H1 (cell line): ENCODE measurements at regions not wholly inside any gene's neighbourhood (a gene's known extent, or its start where the extent isn't known, plus 50 kb on each side); places are given as distances from the start of the nearest gene placed in this dataset.

Experiments used
- CTCF ChIA-PET: fragments of 300-600 bp; sonication (Branson Sonifier 250); formaldehyde crosslinking; loops from one replicate; lab custom pipeline; 2021; ENCODE audit not compliant: partially characterized antibody; lab: Charles Lee
- POLR2A ChIA-PET: fragments of 300-600 bp; sonication (Branson Sonifier 250); formaldehyde crosslinking; loops from one replicate; lab custom pipeline; 2021; ENCODE audit warnings: inconsistent platforms; ENCODE audit not compliant: partially characterized antibody; lab: Charles Lee
- DNase-seq, 2 experiments: peaks; one replicate each; pipeline versions ENCODE4 v3.0.0 to v3.0.0-alpha.2; 2010 to 2022; ENCODE audit warnings: low spot score in 2 of 2, low read depth in 1 of 2, mixed read lengths in 1 of 2
- FAIRE-seq: peaks from 2 replicates; lab custom pipeline; 2011; peaks lifted over from hg19 to GRCh38; lab: Jason Lieb, UNC
- H2AFZ ChIP-seq: 2 replicates; pipeline ENCODE4 v1.8.1; 2012; ENCODE audit warnings: low read length, inconsistent platforms
- H2AK5ac ChIP-seq: 2 replicates; pipeline ENCODE4 v1.6.1; 2013; ENCODE audit warnings: low read depth, low read length
- H2BK120ac ChIP-seq: replicated peaks from 2 replicates; pipeline ENCODE3; 2013; ENCODE audit warnings: low read depth, low read length, inconsistent platforms
- H2BK12ac ChIP-seq: 2 replicates; pipeline ENCODE4 v1.6.1; 2013; ENCODE audit warnings: low read depth, low read length
- H2BK15ac ChIP-seq: 2 replicates; pipeline ENCODE4 v1.6.1; 2013; ENCODE audit warnings: low read length
- H2BK20ac ChIP-seq: 2 replicates; pipeline ENCODE4 v1.6.1; 2013; ENCODE audit warnings: low read length
- H2BK5ac ChIP-seq: 2 replicates; pipeline ENCODE4 v1.6.1; 2013; ENCODE audit warnings: low read depth, low read length
- H3K14ac ChIP-seq: 2 replicates; pipeline ENCODE4 v1.6.1; 2013; ENCODE audit warnings: inconsistent platforms; ENCODE audit not compliant: insufficient read length
- H3K18ac ChIP-seq: 2 replicates; pipeline ENCODE4 v1.6.1; 2013; ENCODE audit warnings: low read length; ENCODE audit errors: extremely low read depth
- H3K23ac ChIP-seq: 2 replicates; pipeline ENCODE4 v1.6.1; 2013; ENCODE audit warnings: inconsistent platforms; ENCODE audit not compliant: insufficient read length
- H3K23me2 ChIP-seq: 2 replicates; pipeline ENCODE4 v1.6.1; 2013; ENCODE audit warnings: low read depth, low read length
- H3K27ac ChIP-seq: 2 replicates; pipeline ENCODE4 v1.6.1; 2011; ENCODE audit warnings: low read depth, low read length, inconsistent platforms
- H3K27me3 ChIP-seq, 4 experiments: replicated peaks in 1 of 4; 1 replicate in 1 of 4; 2 replicates in 3 of 4; pipeline versions ENCODE4 v1.6.1 to v1.8.1; 2011 to 2013; ENCODE audit warnings: low read length in 3 of 4, mild to moderate bottlenecking in 3 of 4, inconsistent platforms in 2 of 4, mixed read lengths in 2 of 4, moderate library complexity in 1 of 4; ENCODE audit not compliant: control insufficient read depth in 3 of 4, insufficient read depth in 3 of 4; ENCODE audit errors: extremely low read depth in 1 of 4
- H3K36me3 ChIP-seq, 4 experiments: 2 replicates each; pipeline versions ENCODE4 v1.6.1 to v1.8.1; 2011 to 2013; ENCODE audit warnings: mild to moderate bottlenecking in 4 of 4, low read length in 3 of 4, moderate library complexity in 2 of 4, control low read depth in 1 of 4, inconsistent platforms in 1 of 4; ENCODE audit not compliant: insufficient read depth in 4 of 4, control insufficient read depth in 2 of 4
- H3K4ac ChIP-seq: replicated peaks from 2 replicates; pipeline ENCODE3; 2013; ENCODE audit warnings: low read length, low read depth, mixed read lengths, inconsistent platforms; ENCODE audit not compliant: insufficient read length
- H3K4me1 ChIP-seq, 4 experiments: replicated peaks in 1 of 4; 1 replicate in 1 of 4; 2 replicates in 3 of 4; pipeline versions ENCODE4 v1.6.1 to v1.8.1; 2011 to 2013; ENCODE audit warnings: low read length in 3 of 4, inconsistent platforms in 2 of 4, mixed read lengths in 1 of 4; ENCODE audit not compliant: insufficient read depth in 4 of 4, control insufficient read depth in 3 of 4
- H3K4me2 ChIP-seq, 2 experiments: 2 replicates each; pipeline versions ENCODE4 v1.6.1 to v1.8.1; 2011 to 2013; ENCODE audit warnings: low read depth in 2 of 2, low read length in 2 of 2, control low read depth in 1 of 2, inconsistent platforms in 1 of 2, mild to moderate bottlenecking in 1 of 2; ENCODE audit not compliant: insufficient read depth in 1 of 2
- H3K4me3 ChIP-seq, 4 experiments: fragments of 200-600, 300-600 bp in 1 of 4; sonication (generic), shearing (Covaris generic), sonication (Bioruptor Twin) in 1 of 4; 2 replicates each; pipeline versions ENCODE4 v1.5.1 to v1.8.1; 2011 to 2016; ENCODE audit warnings: low read length in 4 of 4, low read depth in 3 of 4, control low read depth in 2 of 4, inconsistent platforms in 2 of 4, mild to moderate bottlenecking in 2 of 4, mixed read lengths in 1 of 4, moderate library complexity in 1 of 4; ENCODE audit not compliant: insufficient read depth in 2 of 4; ENCODE audit errors: extremely low read depth in 1 of 4
- H3K56ac ChIP-seq: replicated peaks from 2 replicates; pipeline ENCODE3; 2013; ENCODE audit warnings: low read depth, mild to moderate bottlenecking, mixed read lengths, low read length, inconsistent platforms; ENCODE audit not compliant: insufficient read length
- H3K79me1 ChIP-seq: 2 replicates; pipeline ENCODE4 v1.6.1; 2013; ENCODE audit warnings: low read depth, low read length, control low read depth
- H3K79me2 ChIP-seq, 2 experiments: 2 replicates each; pipeline versions ENCODE4 v1.6.1 to v1.8.1; 2012 to 2013; ENCODE audit warnings: low read length in 2 of 2, mild to moderate bottlenecking in 2 of 2, inconsistent platforms in 1 of 2; ENCODE audit not compliant: insufficient read depth in 2 of 2, control insufficient read depth in 1 of 2
- H3K9ac ChIP-seq, 4 experiments: replicated peaks in 1 of 4; 1 replicate in 1 of 4; 2 replicates in 3 of 4; pipeline versions ENCODE4 v1.6.1 to v1.8.1; 2011 to 2013; ENCODE audit warnings: low read depth in 3 of 4, low read length in 3 of 4, control low read depth in 2 of 4, mild to moderate bottlenecking in 2 of 4, moderate library complexity in 2 of 4, inconsistent platforms in 1 of 4; ENCODE audit errors: extremely low read depth in 1 of 4
- H3K9me3 ChIP-seq, 2 experiments: 2 replicates each; pipeline versions ENCODE4 v1.6.1 to v1.8.1; 2012 to 2013; ENCODE audit warnings: mild to moderate bottlenecking in 2 of 2, moderate library complexity in 2 of 2, control low read depth in 1 of 2, inconsistent platforms in 1 of 2, low read depth in 1 of 2, low read length in 1 of 2, mixed read lengths in 1 of 2; ENCODE audit not compliant: insufficient read depth in 2 of 2
- H4K20me1 ChIP-seq, 2 experiments: replicated peaks in 1 of 2; 2 replicates each; pipeline versions ENCODE3 to v1.8.1; 2011 to 2013; ENCODE audit warnings: inconsistent platforms in 2 of 2, low read length in 2 of 2, mild to moderate bottlenecking in 1 of 2; ENCODE audit not compliant: insufficient read depth in 2 of 2, control insufficient read depth in 1 of 2
- H4K5ac ChIP-seq: 2 replicates; pipeline ENCODE4 v1.6.1; 2013; ENCODE audit warnings: low read length, low read depth, mixed read lengths, inconsistent platforms; ENCODE audit not compliant: insufficient read length
- H4K8ac ChIP-seq: 2 replicates; pipeline ENCODE4 v1.8.0; 2013; ENCODE audit warnings: mild to moderate bottlenecking, moderate library complexity, low read length, inconsistent platforms; ENCODE audit not compliant: insufficient read depth; ENCODE audit errors: extremely low read depth
- H4K91ac ChIP-seq: replicated peaks from 2 replicates; pipeline ENCODE3; 2013; ENCODE audit warnings: low read length, mixed read lengths, inconsistent platforms; ENCODE audit not compliant: insufficient read length
- BACH1 ChIP-seq: IDR thresholded peaks from 2 replicates; pipeline ENCODE4 v1.6.1; 2012; ENCODE audit warnings: low read length, improper control_type of control experiment
- HDAC2 ChIP-seq, 2 experiments: fragments of 300-600 bp in 1 of 2; sonication (generic) in 1 of 2; IDR thresholded peaks; 2 replicates each; pipeline ENCODE4 v1.6.1; 2011 to 2012; ENCODE audit warnings: low read depth in 2 of 2, low read length in 2 of 2, mild to moderate bottlenecking in 2 of 2, moderate library complexity in 2 of 2, borderline replicate concordance in 1 of 2, inconsistent platforms in 1 of 2
- JUND ChIP-seq: IDR thresholded peaks from 2 replicates; pipeline ENCODE4 v1.6.1; 2011; ENCODE audit warnings: mild to moderate bottlenecking, improper control_type of control experiment, low read length
- KDM1A ChIP-seq: fragments of 200-600, 300-600 bp; sonication (generic); IDR thresholded peaks from 2 replicates; pipeline ENCODE4 v1.7.1; 2016; ENCODE audit warnings: mild to moderate bottlenecking, low read length, borderline replicate concordance
- SIRT6 ChIP-seq: IDR thresholded peaks from one replicate; pipeline ENCODE4 v1.7.1; 2012; ENCODE audit warnings: low read length, inconsistent platforms
- TAF1 ChIP-seq: IDR thresholded peaks from 2 replicates; pipeline ENCODE4 v1.6.1; 2011; ENCODE audit warnings: mild to moderate bottlenecking, low read depth, low read length
- TCF12 ChIP-seq: IDR thresholded peaks from 2 replicates; pipeline ENCODE4 v1.6.1; 2011; ENCODE audit warnings: low read depth, mild to moderate bottlenecking, low read length
- YY1 ChIP-seq: IDR thresholded peaks from 2 replicates; pipeline ENCODE4 v1.6.1; 2011; ENCODE audit warnings: low read depth, mild to moderate bottlenecking, low read length
- WGBS, 2 experiments: shearing (Covaris generic) in 1 of 2; methylation state at CpG; one replicate each; pipeline versions ENCODE4 v1.1.6 to v1.1.7; 2013 to 2015; ENCODE audit warnings: low lambda C conversion rate in 2 of 2, mixed read lengths in 2 of 2, inconsistent platforms in 1 of 2, low coverage in 1 of 2, missing lambda C conversion rate in 1 of 2; ENCODE audit not compliant: insufficient replicate concordance in 2 of 2, insufficient coverage in 1 of 2, insufficient read length in 1 of 2; ENCODE audit errors: extremely low coverage in 1 of 2, missing lambda C conversion rate in 1 of 2; 5-methylcytosine and 5-hydroxymethylcytosine counted together
- TF ChIP-seq, protein P1 (sequence below): IDR thresholded peaks from 2 replicates; pipeline ENCODE4 v1.6.1; 2011; ENCODE audit warnings: low read length, improper control_type of control experiment

DNA sequence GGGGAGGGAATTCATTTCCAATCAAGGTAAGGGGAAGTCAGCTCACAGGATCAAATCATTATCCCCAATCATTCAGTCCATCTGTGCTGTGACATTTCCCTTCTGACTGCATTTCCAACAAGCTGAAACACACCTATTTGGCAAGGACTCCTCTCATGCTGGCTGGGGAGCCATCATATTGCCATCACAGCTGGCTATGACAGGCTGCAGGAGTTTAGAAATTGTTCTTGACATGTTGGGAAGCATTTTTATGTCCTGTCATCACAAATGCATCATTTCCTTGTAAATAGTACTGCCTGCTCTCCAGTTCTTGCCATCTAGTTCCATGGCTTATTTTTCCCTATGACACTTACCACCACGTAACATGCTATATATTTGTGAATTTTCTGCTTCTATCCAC, 113.9 kb upstream of the TMEM170B start:
- no peaks in the 10 kb centered on the region for H3K36me3 ChIP-seq
- no peaks in the 10 kb centered on the region for H3K9me3 ChIP-seq
- no peak overlapping the region for H2BK20ac ChIP-seq
- no peak overlapping the region for H3K14ac ChIP-seq
- no peak overlapping the region for H2AFZ ChIP-seq
- CTCF ChIA-PET = interaction anchor here (0.9 to 1.8 kb wide), 2 partner anchors 72 to 180 kb away, joined by 3 to 7 read pairs; no protein-coding TSS in a partner anchor
- 88% methylated on average over 1 of the region's 1 CpG; no CpG with 5 or more reads in 1 of the 2 experiments for WGBS, 2 experiments
- no peak overlapping the region for H2BK5ac ChIP-seq
- no peak overlapping the region for H2BK12ac ChIP-seq
- no peak overlapping the region for H3K4me3 ChIP-seq
- DNase-seq (no peak), FAIRE-seq (no peak)
- H4K5ac ChIP-seq = no peak overlapping the region
- H3K79me2 ChIP-seq = no peaks in the 10 kb centered on the region
- H3K9ac ChIP-seq = no peak overlapping the region
- H3K79me1 ChIP-seq = 0 out of 2 replicates have a peak, but pooled peaks cover 2% of the 10 kb centered on the region
- H2BK15ac ChIP-seq = no peak overlapping the region
- H3K4ac ChIP-seq = no peak overlapping the region
- no peak overlapping the region for H2AK5ac ChIP-seq
- no peak overlapping the region for H4K91ac ChIP-seq
- H3K23ac ChIP-seq = no peak overlapping the region
- H3K4me1 ChIP-seq = peaks cover 0 to 12% (median 4%) of the 10 kb centered on the region in 4 experiments; a peak in 3 of 7 replicates
- no peak overlapping the region for H4K8ac ChIP-seq
- H3K23me2 ChIP-seq = peaks cover 5% of the 10 kb centered on the region; the same call in 1 of the 2 replicates
- peaks cover 0 to 5% of the 10 kb centered on the region in 2 experiments for H4K20me1 ChIP-seq
- H3K27ac ChIP-seq = no peak overlapping the region
- no peak overlapping the region for H3K18ac ChIP-seq
- no peak overlapping the region for H3K4me2 ChIP-seq
- POLR2A ChIA-PET = no interaction called here
- no peak overlapping the region for H3K56ac ChIP-seq
- no peak overlapping the region for H2BK120ac ChIP-seq
- H3K27me3 ChIP-seq = no peaks in the 10 kb centered on the region
- no peak for TF ChIP-seq JUND
- no peak for TF ChIP-seq TCF12
- TF ChIP-seq YY1 = no peak
- TF ChIP-seq TAF1 = no peak
- no peak for TF ChIP-seq HDAC2 (IDR thresholded peaks at IDR 0.05; ENCODE audit: borderline replicate concordance in 1 of 2, low read depth in 2 of 2, low read length in 2 of 2)
- no peak for TF ChIP-seq BACH1
- TF ChIP-seq, protein P1, sequence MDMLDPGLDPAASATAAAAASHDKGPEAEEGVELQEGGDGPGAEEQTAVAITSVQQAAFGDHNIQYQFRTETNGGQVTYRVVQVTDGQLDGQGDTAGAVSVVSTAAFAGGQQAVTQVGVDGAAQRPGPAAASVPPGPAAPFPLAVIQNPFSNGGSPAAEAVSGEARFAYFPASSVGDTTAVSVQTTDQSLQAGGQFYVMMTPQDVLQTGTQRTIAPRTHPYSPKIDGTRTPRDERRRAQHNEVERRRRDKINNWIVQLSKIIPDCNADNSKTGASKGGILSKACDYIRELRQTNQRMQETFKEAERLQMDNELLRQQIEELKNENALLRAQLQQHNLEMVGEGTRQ = no peak
- no peak for TF ChIP-seq SIRT6
- no peak for TF ChIP-seq KDM1A
